PC-9 (cell line): ENCODE measurements at regions not wholly inside any gene's neighbourhood (a gene's known extent, or its start where the extent isn't known, plus 50 kb on each side); places are given as distances from the start of the nearest gene placed in this dataset.

Source experiments
- EZH2 ChIP-seq: fragments of 200-600 bp; sonication (generic); IDR thresholded peaks from 2 replicates; pipeline ENCODE4 v1.8.0; 2017; ENCODE audit warnings: antibody characterized with exemption, low read depth
- TF ChIP-seq, protein P1 (sequence below): fragments of 200-600 bp; sonication (generic); conservative IDR thresholded peaks from 2 replicates; pipeline ENCODE4 v1.6.1; 2017; ENCODE audit warnings: mixed run types, antibody characterized with exemption, mild to moderate bottlenecking, moderate library complexity

- TF ChIP-seq EZH2: no peak
- TF ChIP-seq, protein P1, sequence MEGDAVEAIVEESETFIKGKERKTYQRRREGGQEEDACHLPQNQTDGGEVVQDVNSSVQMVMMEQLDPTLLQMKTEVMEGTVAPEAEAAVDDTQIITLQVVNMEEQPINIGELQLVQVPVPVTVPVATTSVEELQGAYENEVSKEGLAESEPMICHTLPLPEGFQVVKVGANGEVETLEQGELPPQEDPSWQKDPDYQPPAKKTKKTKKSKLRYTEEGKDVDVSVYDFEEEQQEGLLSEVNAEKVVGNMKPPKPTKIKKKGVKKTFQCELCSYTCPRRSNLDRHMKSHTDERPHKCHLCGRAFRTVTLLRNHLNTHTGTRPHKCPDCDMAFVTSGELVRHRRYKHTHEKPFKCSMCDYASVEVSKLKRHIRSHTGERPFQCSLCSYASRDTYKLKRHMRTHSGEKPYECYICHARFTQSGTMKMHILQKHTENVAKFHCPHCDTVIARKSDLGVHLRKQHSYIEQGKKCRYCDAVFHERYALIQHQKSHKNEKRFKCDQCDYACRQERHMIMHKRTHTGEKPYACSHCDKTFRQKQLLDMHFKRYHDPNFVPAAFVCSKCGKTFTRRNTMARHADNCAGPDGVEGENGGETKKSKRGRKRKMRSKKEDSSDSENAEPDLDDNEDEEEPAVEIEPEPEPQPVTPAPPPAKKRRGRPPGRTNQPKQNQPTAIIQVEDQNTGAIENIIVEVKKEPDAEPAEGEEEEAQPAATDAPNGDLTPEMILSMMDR: no peak
Measured at GRCh38 chr4:116880625-116881024, 204.8 kb downstream of the TRAM1L1 start.
